NCI-H128 (cell line): ENCODE measurements at regions not wholly inside any gene's neighbourhood (a gene's known extent, or its start where the extent isn't known, plus 50 kb on each side); places are given as distances from the start of the nearest gene placed in this dataset.
"Not testable (repeated sequence)": the region's sequence is repeated elsewhere in the genome, so short reads cannot be mapped to it uniquely, and the experiment has no call there.

ENCODE experiments used
- DNase-seq: peaks from one replicate; lab custom pipeline; 2025; ENCODE audit not compliant: unreplicated experiment; lab: John Stamatoyannopoulos, UW

- DNase-seq = no peak
These were observed 1034.4 kb downstream of the CDH9 start for GRCh38 chr5:26003966-26004365.

GRCh38 chr5:25995209-25995608 is 1043.2 kb downstream of the CDH9 start:
- DNase-seq = no peak

- no peak for DNase-seq
These were observed 1044.7 kb downstream of the CDH9 start for GRCh38 chr5:25993701-25994100.

GRCh38 chr5:25991639-25992038 is 1046.7 kb downstream of the CDH9 start:
- no peak for DNase-seq

- DNase-seq = no peak
These were observed 1047.6 kb downstream of the CDH9 start for GRCh38 chr5:25990771-25991170.

GRCh38 chr5:25979086-25979485 is 1059.3 kb downstream of the CDH9 start:
- DNase-seq = no peak

GRCh38 chr5:25975885-25976284 is 1062.5 kb downstream of the CDH9 start:
- DNase-seq = no peak

- no peak for DNase-seq
These were observed 1063.9 kb downstream of the CDH9 start for GRCh38 chr5:25974451-25974850.

- no peak for DNase-seq
These were observed 1067.4 kb downstream of the CDH9 start for GRCh38 chr5:25970906-25971489.

- DNase-seq = not testable (repeated sequence)
These were observed 1069.3 kb downstream of the CDH9 start for GRCh38 chr5:25969042-25969441.

- DNase-seq = no peak
These were observed 1074.4 kb downstream of the CDH9 start for GRCh38 chr5:25964009-25964372.

- no peak for DNase-seq
These were observed 1075.0 kb downstream of the CDH9 start for GRCh38 chr5:25963251-25964008.

GRCh38 chr5:25955337-25955736 is 1083.0 kb downstream of the CDH9 start:
- no peak for DNase-seq

GRCh38 chr5:25950681-25951080 is 1087.7 kb downstream of the CDH9 start:
- no peak for DNase-seq

- no peak for DNase-seq
These were observed 1090.1 kb downstream of the CDH9 start for GRCh38 chr5:25948278-25948677.

GRCh38 chr5:25944786-25945185 is 1093.6 kb downstream of the CDH9 start:
- DNase-seq = no peak

GRCh38 chr5:25909163-25909562 is 1129.2 kb downstream of the CDH9 start:
- no peak for DNase-seq

GRCh38 chr5:25905646-25906045 is 1132.7 kb downstream of the CDH9 start:
- DNase-seq = no peak

GRCh38 chr5:25892211-25892610 is 1146.2 kb downstream of the CDH9 start:
- DNase-seq = no peak

GRCh38 chr5:25891691-25892090 is 1146.7 kb downstream of the CDH9 start:
- no peak for DNase-seq

- DNase-seq = no peak
These were observed 1156.9 kb downstream of the CDH9 start for GRCh38 chr5:25881318-25882036.

GRCh38 chr5:25863811-25864210 is 1174.6 kb downstream of the CDH9 start:
- no peak for DNase-seq
